HG03045 (cell line): ENCODE measurements at regions not wholly inside any gene's neighbourhood (a gene's known extent, or its start where the extent isn't known, plus 50 kb on each side); places are given as distances from the start of the nearest gene placed in this dataset.

Source experiments
- ATAC-seq: cut with Tn5 transposase; IDR thresholded peaks from one replicate; pipeline ENCODE4 v1.9.1; 2021; ENCODE audit warnings: mild to moderate bottlenecking, moderate library complexity; ENCODE audit not compliant: unreplicated experiment

GRCh38 chr21:25341981-25342380 lies 265.3 kb downstream of the MRPL39 start:
- no peak for ATAC-seq

DNA sequence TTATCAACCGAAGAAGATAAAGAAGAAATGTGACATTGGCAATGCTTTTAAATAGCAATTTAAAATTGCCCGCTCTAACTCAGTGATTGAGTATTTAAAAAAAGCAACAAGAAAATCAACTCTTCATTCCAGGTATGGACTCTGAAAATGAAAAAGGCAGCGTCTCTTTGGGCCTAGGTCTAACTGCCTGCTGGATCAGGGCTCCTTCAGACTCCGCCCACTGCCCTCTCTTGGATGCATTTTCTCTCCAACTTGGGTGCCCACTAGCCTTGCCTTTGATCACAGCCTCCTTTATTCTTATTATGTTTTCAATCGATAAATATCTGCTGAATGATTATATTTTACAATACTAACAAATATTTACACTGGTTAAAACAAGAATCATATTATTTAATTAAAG lies 268.9 kb downstream of the MRPL39 start:
- ATAC-seq = no peak

DNA sequence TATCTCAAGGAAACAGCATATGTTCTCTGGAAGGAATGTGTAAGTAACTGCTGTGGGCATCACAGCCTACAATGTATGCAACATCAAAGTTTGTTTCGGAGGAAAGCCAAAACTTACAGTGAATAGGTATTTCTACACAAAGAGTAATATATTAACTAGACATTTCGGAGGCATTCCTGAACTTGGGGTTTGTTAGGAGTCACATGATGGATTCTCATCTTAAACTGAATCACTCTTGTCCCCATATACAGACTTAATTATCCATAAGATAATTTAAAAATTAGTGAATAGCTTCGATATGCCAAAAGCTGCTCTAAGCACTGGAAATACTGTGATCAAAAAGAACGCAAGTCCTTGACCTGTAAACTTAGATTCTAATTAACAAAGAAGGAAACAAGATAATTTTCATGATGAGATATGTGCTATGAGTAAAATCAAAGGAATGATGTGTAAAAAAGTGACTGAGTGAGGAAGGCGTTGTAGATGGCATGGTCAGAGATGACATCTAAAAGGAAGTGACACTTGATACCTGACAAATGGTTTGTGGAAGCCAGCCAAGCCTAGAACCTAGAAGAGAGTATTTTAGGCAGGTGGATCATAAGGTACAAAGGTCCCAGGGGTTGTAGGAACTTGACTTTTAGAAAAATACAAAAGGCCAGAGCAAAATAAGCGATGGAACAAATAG lies 273.1 kb downstream of the MRPL39 start:
- ATAC-seq = no peak

DNA sequence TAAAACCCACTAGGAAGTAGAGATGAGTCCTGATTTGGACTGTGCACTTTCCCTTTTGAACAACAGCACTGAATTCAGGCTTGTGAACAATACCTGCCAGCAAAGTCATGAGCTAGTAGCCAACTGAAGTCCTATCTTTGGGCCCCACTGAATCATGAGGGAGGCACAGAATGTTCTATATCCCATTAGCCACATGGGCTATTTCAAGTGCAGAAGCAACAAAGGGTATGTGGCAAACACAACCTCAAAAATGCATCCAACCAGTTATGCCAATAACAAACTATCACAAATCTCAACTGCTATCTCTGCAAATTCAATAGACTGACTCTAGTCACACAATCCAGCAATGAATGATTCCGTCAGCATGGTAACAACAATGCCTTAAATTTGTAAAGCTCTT lies 276.0 kb downstream of the MRPL39 start:
- ATAC-seq = no peak

DNA sequence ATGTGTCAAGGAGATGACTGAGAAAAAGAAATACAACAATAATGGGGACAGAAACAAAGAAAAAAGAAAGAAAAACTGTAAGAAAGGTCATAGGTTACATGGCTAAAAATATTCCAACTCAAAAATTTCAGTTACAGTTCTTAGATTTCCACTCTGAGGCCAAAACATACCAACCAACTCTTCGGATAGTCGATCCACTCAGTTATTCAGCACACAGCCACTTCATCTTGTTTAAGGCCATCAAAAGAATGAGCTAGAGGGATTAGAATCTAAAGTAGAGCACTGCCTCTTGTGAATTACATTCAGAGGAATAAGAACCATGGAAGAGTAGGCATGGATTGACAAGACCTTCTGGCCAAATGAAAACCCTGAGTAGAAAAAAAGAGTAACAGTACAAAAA lies 277.0 kb downstream of the MRPL39 start:
- ATAC-seq = no peak

DNA sequence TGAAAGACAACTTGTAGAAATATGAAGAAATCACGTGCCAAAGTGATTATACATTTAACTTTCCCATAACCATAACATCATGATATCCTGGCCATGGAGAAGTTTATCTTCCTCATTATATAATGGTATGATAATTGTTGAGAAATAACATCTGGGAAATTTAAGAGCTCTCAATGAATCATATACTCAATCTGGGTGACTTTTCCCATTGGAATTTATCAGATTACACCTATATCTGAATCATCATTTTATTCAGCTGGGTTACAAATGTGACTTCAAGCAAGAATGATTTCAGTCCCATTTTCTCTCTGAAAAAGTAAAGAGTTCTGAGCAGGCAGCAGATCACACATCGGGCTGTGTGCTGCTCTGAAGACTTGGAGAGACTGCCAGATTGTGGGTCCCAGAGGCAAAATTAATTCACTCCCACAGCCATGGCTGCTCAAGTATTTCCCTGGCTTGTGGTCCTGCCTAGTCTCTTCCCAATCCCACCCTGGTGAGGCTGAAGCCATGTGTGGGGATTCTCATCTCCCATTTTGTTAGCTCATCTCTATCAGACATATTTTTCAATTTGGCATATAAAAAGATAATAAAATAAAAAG lies 278.0 kb downstream of the MRPL39 start:
- no peak for ATAC-seq

GRCh38 chr21:25328736-25329135 lies 278.5 kb downstream of the MRPL39 start:
- no peak for ATAC-seq

GRCh38 chr21:25326181-25326580 lies 281.1 kb downstream of the MRPL39 start:
- no peak for ATAC-seq

DNA sequence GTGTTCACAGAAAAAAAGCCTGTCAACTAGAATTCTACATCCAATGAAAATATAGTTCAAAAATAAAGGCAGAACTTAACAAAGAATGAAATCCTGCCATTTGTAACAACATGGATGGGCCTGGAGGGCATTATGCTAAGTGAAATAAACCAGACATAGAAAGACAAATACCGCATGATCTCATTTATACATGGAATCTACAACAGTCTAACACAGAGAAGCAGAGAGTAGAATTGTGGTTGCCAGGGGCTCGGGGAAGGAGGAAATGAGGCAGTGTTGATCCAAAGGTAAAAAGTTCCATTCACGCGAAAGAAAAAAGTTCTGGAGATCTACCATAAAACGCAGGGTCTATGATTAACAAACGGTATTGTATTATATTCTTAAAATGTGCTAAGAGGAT lies 282.6 kb downstream of the MRPL39 start:
- ATAC-seq = no peak

DNA sequence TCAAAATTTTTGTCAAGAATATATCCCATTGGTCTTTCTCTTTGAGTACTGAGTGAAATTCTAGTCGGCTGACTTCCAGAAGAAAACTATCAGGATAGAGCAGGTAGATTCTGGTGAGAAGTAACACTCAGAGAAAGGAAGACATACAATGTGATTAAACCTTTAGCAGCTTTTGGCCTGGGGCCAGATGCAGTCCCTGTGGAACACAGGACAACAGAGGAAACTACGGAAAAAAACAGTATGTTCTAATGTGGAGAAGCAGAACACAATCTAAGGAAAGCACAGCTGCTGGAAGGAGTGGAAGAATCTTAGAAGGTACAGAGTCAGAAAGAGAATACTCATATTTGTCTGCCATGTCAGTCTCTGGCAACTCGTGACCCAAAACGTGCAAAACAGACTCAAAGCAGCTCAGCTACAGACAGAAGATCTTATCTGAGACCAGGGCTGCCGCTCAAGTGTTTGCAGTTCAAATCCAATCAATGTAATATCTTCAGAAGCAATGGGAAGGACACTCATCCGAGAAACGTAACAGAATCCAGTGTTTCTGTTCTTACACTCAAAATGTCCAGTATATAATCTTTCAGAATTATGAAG lies 283.8 kb downstream of the MRPL39 start:
- ATAC-seq = no peak

DNA sequence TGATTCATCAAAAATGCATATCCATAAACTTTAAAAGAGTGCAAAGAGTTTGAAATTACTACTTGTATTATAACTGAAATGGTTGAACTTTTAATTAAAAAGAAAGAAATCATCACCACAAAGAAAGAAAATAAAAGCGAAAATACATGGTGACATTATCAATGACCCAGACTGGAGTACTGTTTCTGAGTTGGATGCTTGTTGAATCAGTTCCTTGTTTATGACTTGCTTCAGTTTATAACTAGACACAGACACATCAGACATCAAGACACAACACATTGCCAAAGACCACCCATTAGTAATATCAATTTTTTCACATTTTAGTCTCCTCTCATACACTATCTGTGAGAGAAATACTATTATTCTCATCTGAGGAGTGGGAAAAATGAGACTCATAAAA lies 293.0 kb downstream of the MRPL39 start:
- ATAC-seq = no peak

- no peak for ATAC-seq
These were observed 293.5 kb downstream of the MRPL39 start for GRCh38 chr21:25313829-25314228.

GRCh38 chr21:25307489-25307888 lies 299.8 kb downstream of the MRPL39 start:
- no peak for ATAC-seq

DNA sequence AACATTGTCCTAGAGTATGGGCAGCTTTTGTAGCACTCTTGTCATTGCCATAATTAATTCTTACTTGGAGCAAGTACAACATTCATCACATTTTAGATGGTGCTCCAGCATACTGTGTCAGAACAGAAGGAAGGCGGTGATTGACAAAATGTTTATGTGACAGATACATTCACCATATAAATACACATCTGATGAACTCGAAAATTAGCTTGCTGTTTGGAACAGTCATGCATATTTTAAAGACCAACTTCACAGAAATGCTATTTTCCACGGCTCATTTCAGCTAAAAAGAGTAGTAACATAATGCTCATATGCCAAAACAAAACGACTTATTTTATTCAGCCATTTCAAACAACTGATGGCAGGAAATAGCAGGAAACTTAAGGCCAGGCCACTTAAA lies 302.7 kb downstream of the MRPL39 start:
- no peak for ATAC-seq

DNA sequence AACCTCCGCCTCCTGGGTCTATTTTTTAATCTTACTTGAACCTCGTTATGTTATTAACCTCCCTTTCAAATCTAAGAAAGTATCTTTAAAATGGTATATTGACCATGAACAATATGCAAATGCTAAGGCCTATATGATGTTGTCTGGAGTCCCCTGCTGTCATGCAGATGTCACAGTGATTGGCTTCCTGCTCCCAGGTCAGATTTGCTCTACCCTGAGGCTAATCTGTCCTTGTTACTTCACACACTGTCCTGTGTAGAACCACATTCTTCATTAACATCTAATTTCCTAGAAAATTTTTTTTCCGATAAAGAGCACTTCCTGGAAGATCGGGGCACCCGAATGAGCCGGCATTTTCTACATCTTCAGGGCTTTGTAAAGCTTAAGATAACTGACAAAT lies 306.6 kb downstream of the MRPL39 start:
- no peak for ATAC-seq

DNA sequence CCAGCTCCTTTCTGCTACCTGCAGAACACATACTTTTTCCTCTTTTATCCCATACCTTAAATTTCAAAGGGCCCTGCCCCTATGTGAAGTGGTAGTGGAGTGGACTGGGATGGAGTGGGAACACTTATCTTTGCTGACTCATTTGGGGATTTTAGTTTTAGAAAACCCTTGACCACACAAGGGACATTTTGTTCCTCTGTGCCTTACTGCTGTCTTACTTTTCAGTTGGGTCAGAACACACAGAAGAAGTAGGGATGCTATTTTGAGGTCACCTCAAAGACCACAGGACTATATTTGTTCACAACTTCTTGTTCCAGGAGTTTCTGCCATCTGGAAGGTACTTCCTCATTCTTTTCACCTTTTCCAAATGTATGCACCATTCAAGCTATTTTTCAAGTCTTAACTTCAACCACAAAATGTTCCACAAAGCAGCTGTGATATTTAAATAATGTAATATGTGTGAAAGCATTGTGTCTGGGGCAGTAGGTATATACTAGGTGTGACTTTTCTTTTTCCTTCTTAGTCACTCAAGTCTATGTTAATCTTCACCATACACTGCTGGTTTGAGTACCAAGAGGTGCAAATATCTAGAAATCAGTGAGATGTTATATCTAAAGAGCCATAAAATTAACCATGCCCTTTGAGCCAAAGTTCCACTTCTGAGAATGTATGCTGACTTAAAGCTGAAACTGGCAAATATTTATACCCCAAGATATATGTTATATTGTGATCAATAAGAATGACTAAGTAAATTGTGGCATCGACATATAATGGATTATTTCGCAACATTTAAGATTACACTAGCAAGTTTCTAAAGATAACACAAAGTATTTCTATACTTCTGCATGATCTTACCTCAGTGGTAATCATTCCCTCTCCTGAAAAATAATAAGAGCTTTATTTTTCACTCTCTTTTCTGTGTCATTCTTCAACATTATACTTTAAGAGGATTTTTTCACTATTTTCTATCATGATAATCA lies 308.5 kb downstream of the MRPL39 start:
- ATAC-seq = peak; percentile 88

DNA sequence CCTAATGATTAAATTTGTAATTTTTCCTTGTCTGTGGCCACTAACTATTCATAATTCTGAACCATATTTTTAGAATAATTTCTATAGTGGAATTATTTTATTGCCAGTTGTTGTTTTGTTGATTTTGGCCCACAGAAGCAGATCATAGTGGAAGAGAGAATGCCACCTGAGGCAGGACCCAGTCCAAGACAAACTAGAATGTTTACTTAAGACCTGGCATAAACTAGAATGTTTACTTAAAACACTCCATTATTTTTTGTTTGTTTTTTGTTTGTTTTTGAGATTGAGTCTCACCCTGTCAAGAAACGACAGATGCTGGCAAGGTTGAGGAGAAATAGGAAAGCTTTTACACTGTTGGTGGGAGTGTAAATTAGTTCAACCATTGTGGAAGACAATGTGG lies 310.2 kb downstream of the MRPL39 start:
- no peak for ATAC-seq

GRCh38 chr21:25296252-25296651 lies 311.0 kb downstream of the MRPL39 start:
- ATAC-seq = no peak

DNA sequence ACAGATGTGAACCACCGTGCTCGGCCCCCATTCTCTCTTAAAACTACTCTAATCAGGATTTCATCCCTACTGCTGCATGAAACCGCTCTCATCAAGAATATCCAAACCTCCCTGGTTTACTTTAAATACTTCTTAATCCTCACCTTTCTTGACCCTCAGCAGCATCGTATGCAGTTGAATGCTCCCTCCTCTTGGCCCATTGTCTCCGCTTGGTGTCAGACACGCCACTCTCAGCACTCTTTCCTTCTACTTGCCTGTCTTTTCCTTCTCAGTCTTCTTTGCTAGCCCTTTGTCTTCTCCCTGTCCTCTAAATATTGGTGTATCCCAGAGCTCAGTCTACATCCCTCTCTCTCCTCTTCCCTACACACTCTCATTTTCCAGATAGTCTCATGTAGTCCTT lies 314.9 kb downstream of the MRPL39 start:
- ATAC-seq = no peak

- no peak for ATAC-seq
These were observed 323.6 kb downstream of the MRPL39 start for GRCh38 chr21:25283720-25284119.

DNA sequence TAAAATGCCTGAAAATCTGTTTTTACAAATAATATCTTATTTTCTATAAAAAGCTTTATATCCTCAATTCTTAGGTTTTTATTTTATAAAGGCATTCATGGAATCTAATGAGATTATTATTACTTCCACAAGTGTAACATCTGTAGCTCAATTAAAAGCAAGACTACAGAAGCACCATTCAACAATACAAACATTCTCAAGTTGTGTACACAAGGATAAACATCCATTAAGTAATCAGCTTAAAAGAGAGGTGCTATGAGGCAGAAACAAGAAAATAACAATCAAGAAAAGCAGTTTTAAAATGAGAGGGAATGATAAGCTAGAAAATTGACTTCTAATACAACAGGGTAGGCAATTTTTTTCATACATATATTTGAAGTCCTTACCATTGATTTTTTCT lies 326.1 kb downstream of the MRPL39 start:
- ATAC-seq = no peak
